HL-60 (cell line): ENCODE measurements at regions not wholly inside any gene's neighbourhood (a gene's known extent, or its start where the extent isn't known, plus 50 kb on each side); places are given as distances from the start of the nearest gene placed in this dataset.
"Not testable (repeated sequence)": the region's sequence is repeated elsewhere in the genome, so short reads cannot be mapped to it uniquely, and the experiment has no call there.

Experiments used
- DNase-seq, 2 experiments: peaks; one replicate each; pipeline ENCODE4 v3.0.0-alpha.2; 2010 to 2020; ENCODE audit warnings: low read depth in 1 of 2, low spot score in 1 of 2
- H3K27ac ChIP-seq: fragments of 250-450 bp; sonication (Bioruptor Pico); replicated peaks from 2 replicates; pipeline ENCODE4 v1.5.1; 2020; ENCODE audit warnings: mild to moderate bottlenecking, moderate library complexity
- H3K27me3 ChIP-seq: fragments of 250-450 bp; sonication (Bioruptor Pico); 2 replicates; pipeline ENCODE4 v1.5.1; 2021; ENCODE audit warnings: mild to moderate bottlenecking, moderate library complexity; ENCODE audit not compliant: insufficient read depth, poor library complexity, severe bottlenecking
- H3K4me3 ChIP-seq: replicated peaks from 2 replicates; pipeline ENCODE4 v1.5.1; 2011; ENCODE audit warnings: mild to moderate bottlenecking, control low read depth, low read length; ENCODE audit not compliant: insufficient read depth
- CTCF ChIP-seq: IDR thresholded peaks from one replicate; pipeline ENCODE4 v1.5.1; 2011; ENCODE audit warnings: low read length, control low read depth, inconsistent platforms; ENCODE audit not compliant: insufficient read depth
- GABPA ChIP-seq: IDR thresholded peaks from 2 replicates; pipeline ENCODE4 v1.6.1; 2012; ENCODE audit warnings: low read depth
- POLR2AphosphoS5 ChIP-seq: IDR thresholded peaks from 2 replicates; pipeline ENCODE4 v1.6.1; 2012; ENCODE audit warnings: low read depth
- SPI1 ChIP-seq: IDR thresholded peaks from 2 replicates; pipeline ENCODE4 v1.6.1; 2012; ENCODE audit warnings: low read depth, mild to moderate bottlenecking, borderline replicate concordance
- TF ChIP-seq, protein P1 (sequence below): IDR thresholded peaks from 2 replicates; pipeline ENCODE4 v1.6.1; 2012; ENCODE audit warnings: low read depth; ENCODE audit not compliant: insufficient replicate concordance

DNA sequence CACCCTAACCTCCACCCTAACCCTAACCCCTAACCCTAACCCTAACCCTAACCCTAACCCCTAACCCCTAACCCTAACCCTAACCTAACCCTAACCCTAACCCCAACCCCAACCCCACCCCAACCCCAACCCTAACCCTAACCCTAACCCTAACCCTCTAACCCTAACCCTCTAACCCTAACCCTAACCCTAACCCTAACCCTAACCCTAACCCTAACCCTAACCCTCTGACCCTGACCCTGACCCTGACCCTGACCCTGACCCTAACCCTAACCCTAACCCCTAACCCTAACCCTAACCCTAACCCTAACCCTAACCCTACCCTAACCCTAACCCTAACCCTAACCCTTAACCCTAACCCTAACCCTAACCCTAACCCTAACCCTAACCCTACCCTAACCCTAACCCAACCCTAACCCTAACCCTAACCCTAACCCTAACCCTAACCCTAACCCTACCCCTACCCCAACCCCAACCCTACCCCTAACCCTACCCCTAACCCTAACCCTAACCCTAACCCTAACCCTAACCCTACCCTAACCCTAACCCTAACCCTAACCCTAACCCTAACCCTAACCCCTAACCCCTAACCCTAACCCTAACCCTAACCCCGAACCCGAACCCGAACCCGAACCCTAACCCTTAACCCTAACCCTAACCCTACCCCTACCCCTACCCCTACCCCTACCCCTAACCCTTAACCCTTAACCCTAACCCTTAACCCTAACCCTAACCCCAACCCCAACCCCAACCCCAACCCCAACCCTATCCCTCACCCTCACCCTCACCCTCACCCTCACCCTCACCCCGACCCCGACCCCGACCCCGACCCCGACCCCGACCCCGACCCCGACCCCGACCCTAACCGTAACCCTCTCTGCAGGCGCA lies 186.2 kb upstream of the CHL1 start:
- DNase-seq = peak in 1 of 2 experiments; percentile 4
- peak; percentile 35; the same call in 1 of the 2 replicates for TF ChIP-seq POLR2AphosphoS5
- H3K4me3 ChIP-seq, H3K27ac ChIP-seq, H3K27me3 ChIP-seq: not testable (repeated sequence)

- no peak overlapping the region for H3K27ac ChIP-seq
- DNase-seq = no peak
- H3K4me3 ChIP-seq = no peak overlapping the region
- TF ChIP-seq CTCF (no peak), POLR2AphosphoS5 (no peak), SPI1 (no peak), GABPA (no peak)
- TF ChIP-seq, protein P1, sequence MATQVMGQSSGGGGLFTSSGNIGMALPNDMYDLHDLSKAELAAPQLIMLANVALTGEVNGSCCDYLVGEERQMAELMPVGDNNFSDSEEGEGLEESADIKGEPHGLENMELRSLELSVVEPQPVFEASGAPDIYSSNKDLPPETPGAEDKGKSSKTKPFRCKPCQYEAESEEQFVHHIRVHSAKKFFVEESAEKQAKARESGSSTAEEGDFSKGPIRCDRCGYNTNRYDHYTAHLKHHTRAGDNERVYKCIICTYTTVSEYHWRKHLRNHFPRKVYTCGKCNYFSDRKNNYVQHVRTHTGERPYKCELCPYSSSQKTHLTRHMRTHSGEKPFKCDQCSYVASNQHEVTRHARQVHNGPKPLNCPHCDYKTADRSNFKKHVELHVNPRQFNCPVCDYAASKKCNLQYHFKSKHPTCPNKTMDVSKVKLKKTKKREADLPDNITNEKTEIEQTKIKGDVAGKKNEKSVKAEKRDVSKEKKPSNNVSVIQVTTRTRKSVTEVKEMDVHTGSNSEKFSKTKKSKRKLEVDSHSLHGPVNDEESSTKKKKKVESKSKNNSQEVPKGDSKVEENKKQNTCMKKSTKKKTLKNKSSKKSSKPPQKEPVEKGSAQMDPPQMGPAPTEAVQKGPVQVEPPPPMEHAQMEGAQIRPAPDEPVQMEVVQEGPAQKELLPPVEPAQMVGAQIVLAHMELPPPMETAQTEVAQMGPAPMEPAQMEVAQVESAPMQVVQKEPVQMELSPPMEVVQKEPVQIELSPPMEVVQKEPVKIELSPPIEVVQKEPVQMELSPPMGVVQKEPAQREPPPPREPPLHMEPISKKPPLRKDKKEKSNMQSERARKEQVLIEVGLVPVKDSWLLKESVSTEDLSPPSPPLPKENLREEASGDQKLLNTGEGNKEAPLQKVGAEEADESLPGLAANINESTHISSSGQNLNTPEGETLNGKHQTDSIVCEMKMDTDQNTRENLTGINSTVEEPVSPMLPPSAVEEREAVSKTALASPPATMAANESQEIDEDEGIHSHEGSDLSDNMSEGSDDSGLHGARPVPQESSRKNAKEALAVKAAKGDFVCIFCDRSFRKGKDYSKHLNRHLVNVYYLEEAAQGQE = no peak
- H3K27me3 ChIP-seq = no peaks in the 10 kb centered on the region
Measured at GRCh38 chr3:11734-12133, 184.8 kb upstream of the CHL1 start.

DNA sequence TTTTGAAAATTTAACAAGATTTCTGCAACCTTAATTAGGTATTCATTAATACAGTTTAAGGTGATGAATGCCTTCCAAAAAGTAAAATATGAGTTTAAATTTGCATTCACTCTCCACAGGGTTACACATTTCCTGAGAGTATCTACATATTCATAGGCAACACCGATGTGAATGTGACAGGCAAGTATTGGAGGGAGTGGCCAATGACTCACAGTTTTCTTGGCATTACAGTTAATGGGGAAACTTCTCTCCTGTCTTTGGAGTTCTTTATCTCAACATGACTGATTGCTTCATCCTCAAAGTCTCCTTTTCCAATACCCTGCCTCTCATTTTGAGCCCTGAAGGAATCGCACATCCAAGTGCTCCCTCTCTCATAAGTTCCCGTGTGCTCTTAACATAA lies 181.9 kb upstream of the CHL1 start:
- no peak overlapping the region for H3K4me3 ChIP-seq
- TF ChIP-seq POLR2AphosphoS5 (no peak), SPI1 (no peak)
- H3K27me3 ChIP-seq = no peaks in the 10 kb centered on the region
- no peak overlapping the region for H3K27ac ChIP-seq
- DNase-seq = no peak

DNA sequence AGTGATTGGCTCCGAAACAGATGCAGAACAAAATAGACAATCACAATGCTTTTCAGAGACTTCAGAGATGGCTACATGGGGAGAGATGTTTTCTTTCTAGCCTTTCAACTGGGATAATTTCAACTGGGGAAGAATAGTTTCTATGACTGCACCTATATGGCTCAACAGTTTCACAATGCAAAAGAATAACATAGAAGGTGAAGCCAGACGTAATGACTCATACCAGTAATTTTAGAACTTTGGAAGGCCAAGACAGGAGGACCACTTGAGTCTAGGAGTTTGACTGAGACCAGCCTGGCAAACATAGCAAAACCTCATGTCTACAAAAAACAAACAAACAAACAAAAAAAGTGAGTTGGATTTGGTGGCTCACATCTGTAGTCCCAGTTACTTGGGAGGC lies 180.2 kb upstream of the CHL1 start:
- H3K27ac ChIP-seq = no peak overlapping the region
- no peak for TF ChIP-seq CTCF
- no peak overlapping the region for H3K4me3 ChIP-seq
- no peak for DNase-seq
- H3K27me3 ChIP-seq = no peaks in the 10 kb centered on the region

GRCh38 chr3:20421-20820 lies 176.1 kb upstream of the CHL1 start:
- no peak overlapping the region for H3K4me3 ChIP-seq
- TF ChIP-seq SPI1 (no peak), POLR2AphosphoS5 (no peak), CTCF (no peak), GABPA (no peak)
- TF ChIP-seq, protein P1 = no peak
- no peak overlapping the region for H3K27ac ChIP-seq
- DNase-seq = no peak
- no peaks in the 10 kb centered on the region for H3K27me3 ChIP-seq
